Renal pelvis (tissue), 1 donor: ENCODE measurements at regions not wholly inside any gene's neighbourhood (a gene's known extent, or its start where the extent isn't known, plus 50 kb on each side); places are given as distances from the start of the nearest gene placed in this dataset.

Source experiments
- DNase-seq: peaks from one replicate; pipeline ENCODE4 v3.0.0-alpha.2; 2013

- no peak for DNase-seq
These were observed 341.8 kb upstream of the KIF2A start for GRCh38 chr5:61964201-61964600.

GRCh38 chr5:61965069-61965468 is 340.9 kb upstream of the KIF2A start:
- DNase-seq = no peak

GRCh38 chr5:61965490-61965889 is 340.5 kb upstream of the KIF2A start:
- no peak for DNase-seq

- no peak for DNase-seq
These were observed 339.6 kb upstream of the KIF2A start for GRCh38 chr5:61966296-61966955.

- no peak for DNase-seq
These were observed 339.0 kb upstream of the KIF2A start for GRCh38 chr5:61966997-61967396.

GRCh38 chr5:61967681-61968080 is 338.3 kb upstream of the KIF2A start:
- no peak for DNase-seq

GRCh38 chr5:61969347-61969746 is 336.7 kb upstream of the KIF2A start:
- no peak for DNase-seq

GRCh38 chr5:61969755-61970154 is 336.3 kb upstream of the KIF2A start:
- DNase-seq = no peak

GRCh38 chr5:61970218-61970617 is 335.8 kb upstream of the KIF2A start:
- no peak for DNase-seq

GRCh38 chr5:61974680-61975079 is 331.3 kb upstream of the KIF2A start:
- no peak for DNase-seq

- DNase-seq = no peak
These were observed 324.1 kb upstream of the KIF2A start for GRCh38 chr5:61981886-61982285.

GRCh38 chr5:61991430-61991829 is 314.6 kb upstream of the KIF2A start:
- no peak for DNase-seq

- no peak for DNase-seq
These were observed 314.1 kb upstream of the KIF2A start for GRCh38 chr5:61991866-61992265.

GRCh38 chr5:61993295-61993927 is 312.6 kb upstream of the KIF2A start:
- DNase-seq = no peak

- no peak for DNase-seq
These were observed 311.8 kb upstream of the KIF2A start for GRCh38 chr5:61994171-61994570.

GRCh38 chr5:61995486-61995885 is 310.5 kb upstream of the KIF2A start:
- no peak for DNase-seq

- no peak for DNase-seq
These were observed 306.6 kb upstream of the KIF2A start for GRCh38 chr5:61999371-61999770.

GRCh38 chr5:62000646-62001045 is 305.4 kb upstream of the KIF2A start:
- DNase-seq = no peak

GRCh38 chr5:62001640-62002039 is 304.4 kb upstream of the KIF2A start:
- no peak for DNase-seq

- no peak for DNase-seq
These were observed 303.6 kb upstream of the KIF2A start for GRCh38 chr5:62002436-62002835.

GRCh38 chr5:62005551-62005950 is 300.5 kb upstream of the KIF2A start:
- DNase-seq = no peak

- DNase-seq = no peak
These were observed 298.5 kb upstream of the KIF2A start for GRCh38 chr5:62007457-62007856.

GRCh38 chr5:62011089-62011664 is 294.8 kb upstream of the KIF2A start:
- no peak for DNase-seq

- DNase-seq = no peak
These were observed 288.9 kb upstream of the KIF2A start for GRCh38 chr5:62017092-62017491.
